ENCODE measurements at regions not wholly inside any gene's neighbourhood (a gene's known extent, or its start where the extent isn't known, plus 50 kb on each side); places are given as distances from the start of the nearest gene placed in this dataset.

DNA sequence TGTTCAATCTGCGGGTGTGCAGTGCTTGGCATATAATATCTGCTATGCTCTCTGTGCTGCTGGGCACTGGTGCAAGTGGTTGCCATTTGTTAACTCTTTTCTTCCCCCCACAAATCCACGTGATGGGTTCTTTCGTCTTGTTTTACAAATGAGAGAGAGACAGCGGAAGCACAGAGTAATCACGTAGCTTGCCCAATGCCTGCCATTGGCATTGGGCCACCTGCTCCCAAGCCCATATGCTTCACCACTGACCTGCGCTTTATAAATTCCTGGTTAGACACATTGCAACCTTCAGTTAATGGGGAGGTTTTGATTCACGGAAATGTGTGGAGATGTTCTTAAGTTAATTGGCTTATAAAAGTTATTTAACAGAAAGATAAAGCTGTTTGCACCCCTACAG lies 194.8 kb upstream of the ADAMTS16 start:
- H3K36me3 ChIP-seq (ENCODE audit: control insufficient read depth in 2 of 2, extremely low read depth in 1 of 2, insufficient read depth in 2 of 2, low read length in 2 of 2) = no peaks in the 10 kb centered on the region
- BruUV-seq (replicated peaks) = no TSS peak
- H4K20me1 ChIP-seq (replicated peaks; ENCODE audit: control insufficient read depth, extremely low read depth, insufficient read depth, low read length) = no peaks in the 10 kb centered on the region
- peaks cover 3% of the 10 kb centered on the region for H3K9me3 ChIP-seq (replicated peaks; ENCODE audit: control insufficient read depth, insufficient read depth, low read length)
- H3K4me2 ChIP-seq (ENCODE audit: insufficient read depth, low read length) = no peak overlapping the region
- ChIA-PET CTCF (no interaction called here), POLR2A (no interaction called here)
- dilution Hi-C loops (cut with MboI; ENCODE audit: extremely low pct_ligation_motif_present, low sequenced_read_pairs) = no loop called here
- no peaks in the 10 kb centered on the region for H3K79me2 ChIP-seq (ENCODE audit: control insufficient read depth, insufficient read depth, low read length)
- no peaks in the 10 kb centered on the region for H3K27me3 ChIP-seq (ENCODE audit: control insufficient read depth in 2 of 2, insufficient read depth in 2 of 2, low read length in 2 of 2)
- H3K4me1 ChIP-seq (ENCODE audit: control insufficient read depth, extremely low read depth, insufficient read depth, low read length) = no peaks in the 10 kb centered on the region
- no peaks in the 10 kb centered on the region for H3K9me1 ChIP-seq (replicated peaks; ENCODE audit: control insufficient read depth, extremely low read depth, insufficient read depth, low read length)
- TF ChIP-seq GATA2 (IDR thresholded peaks at IDR 0.05; ENCODE audit: insufficient read depth, insufficient read length, low read depth, low read length) = no peak
- TF ChIP-seq POLR2A (IDR thresholded peaks at IDR 0.05; ENCODE audit: low read depth, low read length) = no peak
- no peak for TF ChIP-seq POLR2AphosphoS5 (IDR thresholded peaks at IDR 0.05; ENCODE audit: insufficient read depth, low read depth, low read length)
- TF ChIP-seq FOS (IDR thresholded peaks at IDR 0.05; ENCODE audit: borderline replicate concordance, insufficient read depth, low read length) = no peak
- no peak for TF ChIP-seq EZH2 (IDR thresholded peaks at IDR 0.05; ENCODE audit: borderline replicate concordance, low read depth, low read length, severe bottlenecking)
- TF ChIP-seq, protein P1, sequence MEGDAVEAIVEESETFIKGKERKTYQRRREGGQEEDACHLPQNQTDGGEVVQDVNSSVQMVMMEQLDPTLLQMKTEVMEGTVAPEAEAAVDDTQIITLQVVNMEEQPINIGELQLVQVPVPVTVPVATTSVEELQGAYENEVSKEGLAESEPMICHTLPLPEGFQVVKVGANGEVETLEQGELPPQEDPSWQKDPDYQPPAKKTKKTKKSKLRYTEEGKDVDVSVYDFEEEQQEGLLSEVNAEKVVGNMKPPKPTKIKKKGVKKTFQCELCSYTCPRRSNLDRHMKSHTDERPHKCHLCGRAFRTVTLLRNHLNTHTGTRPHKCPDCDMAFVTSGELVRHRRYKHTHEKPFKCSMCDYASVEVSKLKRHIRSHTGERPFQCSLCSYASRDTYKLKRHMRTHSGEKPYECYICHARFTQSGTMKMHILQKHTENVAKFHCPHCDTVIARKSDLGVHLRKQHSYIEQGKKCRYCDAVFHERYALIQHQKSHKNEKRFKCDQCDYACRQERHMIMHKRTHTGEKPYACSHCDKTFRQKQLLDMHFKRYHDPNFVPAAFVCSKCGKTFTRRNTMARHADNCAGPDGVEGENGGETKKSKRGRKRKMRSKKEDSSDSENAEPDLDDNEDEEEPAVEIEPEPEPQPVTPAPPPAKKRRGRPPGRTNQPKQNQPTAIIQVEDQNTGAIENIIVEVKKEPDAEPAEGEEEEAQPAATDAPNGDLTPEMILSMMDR (IDR thresholded peaks at IDR 0.05; ENCODE audit: extremely low read depth in 1 of 2, insufficient read depth in 1 of 2, low read depth in 1 of 2, low read length in 2 of 2) = no peak
- TF ChIP-seq MYC (IDR thresholded peaks at IDR 0.05; ENCODE audit: low read depth, low read length) = no peak
- H3K9ac ChIP-seq (replicated peaks; ENCODE audit: extremely low read depth, insufficient read depth, low read length) = no peak overlapping the region
- no peak overlapping the region for H3K4me3 ChIP-seq (replicated peaks in 1 of 3; ENCODE audit: insufficient read depth in 1 of 3, low read depth in 1 of 3, low read length in 3 of 3)
- DNase-seq (ENCODE audit: low read depth, low spot score) = no peak
- intact Hi-C loops (cut with micrococcal nuclease) = no loop called here
- H3K27ac ChIP-seq (ENCODE audit: insufficient read depth, low read depth, low read length) = no peak overlapping the region
- no peak overlapping the region for H2AFZ ChIP-seq (ENCODE audit: low read depth, low read length)
- no peak for FAIRE-seq

DNA sequence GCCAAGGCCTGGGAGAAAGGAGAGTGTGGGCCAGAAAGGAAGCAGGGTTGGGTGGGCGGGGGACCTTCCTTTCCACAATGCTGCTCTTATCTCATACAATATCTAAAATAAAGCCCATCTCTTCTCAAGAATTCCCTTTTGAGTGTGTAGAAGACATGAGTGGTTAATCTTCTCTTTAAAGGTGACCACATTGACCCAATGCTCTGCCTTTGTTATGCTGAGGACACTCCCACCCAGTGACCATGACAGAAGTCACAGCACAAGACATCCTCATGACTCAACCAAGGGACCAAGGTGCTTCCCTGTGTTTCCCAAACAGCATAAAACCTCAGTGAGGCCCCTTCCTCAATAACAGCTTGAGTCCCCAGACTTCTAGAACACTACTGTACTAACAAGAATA lies 193.0 kb upstream of the ADAMTS16 start:
- ChIA-PET POLR2A (no interaction called here), CTCF (no interaction called here)
- no peaks in the 10 kb centered on the region for H3K79me2 ChIP-seq (ENCODE audit: control insufficient read depth, insufficient read depth, low read length)
- H3K27me3 ChIP-seq (ENCODE audit: control insufficient read depth in 2 of 2, insufficient read depth in 2 of 2, low read length in 2 of 2) = no peaks in the 10 kb centered on the region
- H2AFZ ChIP-seq (ENCODE audit: low read depth, low read length) = no peak overlapping the region
- DNase-seq (ENCODE audit: low read depth, low spot score) = no peak
- H3K9ac ChIP-seq (replicated peaks; ENCODE audit: extremely low read depth, insufficient read depth, low read length) = no peak overlapping the region
- intact Hi-C loops (cut with micrococcal nuclease) (no loop called here), dilution Hi-C loops (cut with MboI; ENCODE audit: extremely low pct_ligation_motif_present, low sequenced_read_pairs) (no loop called here)
- H4K20me1 ChIP-seq (replicated peaks; ENCODE audit: control insufficient read depth, extremely low read depth, insufficient read depth, low read length) = no peaks in the 10 kb centered on the region
- no peak overlapping the region for H3K4me3 ChIP-seq (replicated peaks in 1 of 3; ENCODE audit: insufficient read depth in 1 of 3, low read depth in 1 of 3, low read length in 3 of 3)
- no peak for FAIRE-seq
- no peak overlapping the region for H3K27ac ChIP-seq (ENCODE audit: insufficient read depth, low read depth, low read length)
- H3K36me3 ChIP-seq (ENCODE audit: control insufficient read depth in 2 of 2, extremely low read depth in 1 of 2, insufficient read depth in 2 of 2, low read length in 2 of 2) = no peaks in the 10 kb centered on the region
- peaks cover 3% of the 10 kb centered on the region for H3K9me3 ChIP-seq (replicated peaks; ENCODE audit: control insufficient read depth, insufficient read depth, low read length)
- BruUV-seq (replicated peaks) = no TSS peak
- H3K4me2 ChIP-seq (ENCODE audit: insufficient read depth, low read length) = no peak overlapping the region
- H3K4me1 ChIP-seq (ENCODE audit: control insufficient read depth, extremely low read depth, insufficient read depth, low read length) = no peaks in the 10 kb centered on the region
- H3K9me1 ChIP-seq (replicated peaks; ENCODE audit: control insufficient read depth, extremely low read depth, insufficient read depth, low read length) = no peaks in the 10 kb centered on the region
- no peak for TF ChIP-seq EZH2 (IDR thresholded peaks at IDR 0.05; ENCODE audit: borderline replicate concordance, low read depth, low read length, severe bottlenecking)
- TF ChIP-seq, protein P1 (IDR thresholded peaks at IDR 0.05; ENCODE audit: extremely low read depth in 1 of 2, insufficient read depth in 1 of 2, low read depth in 1 of 2, low read length in 2 of 2) = no peak
